K562 (cell line): ENCODE measurements at regions not wholly inside any gene's neighbourhood (a gene's known extent, or its start where the extent isn't known, plus 50 kb on each side); places are given as distances from the start of the nearest gene placed in this dataset.

Source experiments
- ATAC-seq: fragments of 200-7000 bp; cut with Tn5 transposase; 3 replicates; pipeline ENCODE4 v1.9.1; 2020; ENCODE audit warnings: moderate library complexity
- BruUV-seq: library from RNA; stranded (reverse); fragments of 400-500 nt; replicated peaks from 2 replicates; lab custom pipeline; 2021; lab: Mats Ljungman, UMichigan
- CTCF ChIA-PET: fragments of 300-600 bp; formaldehyde crosslinking; extraction: SDS; loops from one replicate; lab custom pipeline; 2021; ENCODE audit warnings: low intra/inter-chr PET ratio; lab: Yijun Ruan, JAX
- POLR2A ChIA-PET: fragments of 300-600, 350-650 bp; sonication (Branson Sonifier 250); formaldehyde crosslinking; extraction: SDS; loops from one replicate; lab custom pipeline; 2021; ENCODE audit warnings: antibody characterized with exemption, inconsistent platforms; lab: Yijun Ruan, JAX
- DNase-seq, 4 experiments: peaks; one replicate each; pipeline versions ENCODE4 v3.0.0 to v3.0.0-alpha.2; 2011 to 2018; ENCODE audit warnings: low spot score in 3 of 4, mixed read lengths in 3 of 4; ENCODE audit errors: extremely low read depth in 1 of 4
- FAIRE-seq: peaks from 2 replicates; lab custom pipeline; 2011; peaks lifted over from hg19 to GRCh38; lab: Jason Lieb, UNC
- H2AFZ ChIP-seq: 2 replicates; pipeline ENCODE4 v1.6.0; 2011; ENCODE audit warnings: low read depth, low read length, control low read depth, inconsistent platforms
- H3K27ac ChIP-seq: fragments of 200-600 bp; 3 replicates; pipeline ENCODE4 v1.8.0; 2011; ENCODE audit warnings: low read depth, mild to moderate bottlenecking, control low read depth, inconsistent platforms, low read length, moderate library complexity, mixed read lengths; ENCODE audit errors: extremely low read depth
- H3K27me3 ChIP-seq, 2 experiments: fragments of 300-600 bp in 1 of 2; 2 replicates in 1 of 2; 3 replicates in 1 of 2; pipeline versions ENCODE4 v1.6.0 to v1.8.0; 2011; ENCODE audit warnings: inconsistent platforms in 2 of 2, low read length in 2 of 2, mild to moderate bottlenecking in 1 of 2, mixed read lengths in 1 of 2, moderate library complexity in 1 of 2; ENCODE audit not compliant: control insufficient read depth in 2 of 2, insufficient read depth in 2 of 2
- H3K36me3 ChIP-seq: fragments of 300-600 bp; 3 replicates; pipeline ENCODE4 v1.8.0; 2011; ENCODE audit warnings: mild to moderate bottlenecking, low read length, inconsistent platforms; ENCODE audit not compliant: control insufficient read depth, insufficient read depth
- H3K4me1 ChIP-seq, 2 experiments: fragments of 200-600 bp in 1 of 2; replicated peaks in 1 of 2; 2 replicates in 1 of 2; 3 replicates in 1 of 2; pipeline versions ENCODE4 v1.5.1 to v1.8.0; 2011; ENCODE audit warnings: inconsistent platforms in 2 of 2, low read length in 2 of 2, mild to moderate bottlenecking in 1 of 2, mixed read lengths in 1 of 2, moderate library complexity in 1 of 2; ENCODE audit not compliant: control insufficient read depth in 2 of 2, insufficient read depth in 2 of 2
- H3K4me2 ChIP-seq: 2 replicates; pipeline ENCODE4 v1.6.1; 2011; ENCODE audit warnings: low read length, control low read depth, inconsistent platforms, mixed read lengths; ENCODE audit not compliant: insufficient read depth
- H3K4me3 ChIP-seq: fragments of 200-600 bp; sonication (generic), shearing (Covaris generic); 2 replicates; pipeline ENCODE4 v1.5.1; 2016; ENCODE audit warnings: control low read depth, inconsistent platforms
- H3K79me2 ChIP-seq: fragments of 200-600 bp; 3 replicates; pipeline ENCODE4 v1.8.0; 2011; ENCODE audit warnings: low read length, inconsistent platforms; ENCODE audit not compliant: control insufficient read depth, insufficient read depth
- H3K9ac ChIP-seq, 2 experiments: 2 replicates each; pipeline versions ENCODE4 v1.6.0 to v1.6.1; 2011; ENCODE audit warnings: low read depth in 2 of 2, low read length in 2 of 2, control low read depth in 1 of 2, inconsistent platforms in 1 of 2, mild to moderate bottlenecking in 1 of 2, mixed read lengths in 1 of 2; ENCODE audit not compliant: insufficient read depth in 1 of 2
- H3K9me1 ChIP-seq: one replicate; pipeline ENCODE4 v1.6.0; 2011; ENCODE audit warnings: inconsistent platforms, mild to moderate bottlenecking, low read length, moderate library complexity; ENCODE audit not compliant: control insufficient read depth, insufficient read depth
- H3K9me3 ChIP-seq: replicated peaks from 2 replicates; pipeline ENCODE4 v1.5.1; 2011; ENCODE audit warnings: low read depth, low read length, inconsistent platforms; ENCODE audit not compliant: control insufficient read depth, insufficient read depth
- H4K20me1 ChIP-seq: replicated peaks from 2 replicates; pipeline ENCODE4 v1.6.1; 2011; ENCODE audit warnings: low read length, inconsistent platforms, mixed read lengths; ENCODE audit not compliant: control insufficient read depth, insufficient read depth
- EP400 ChIP-seq: fragments of 450-650 bp; IDR thresholded peaks from 2 replicates; pipeline ENCODE4 v1.6.1; 2017; ENCODE audit warnings: antibody characterized with exemption, mild to moderate bottlenecking, moderate library complexity
- FIP1L1 ChIP-seq: fragments of 200-400 bp; formaldehyde crosslinking; IDR thresholded peaks from 2 replicates; pipeline ENCODE4 v1.6.1; 2018; ENCODE audit warnings: mild to moderate bottlenecking, low read depth, low read length; ENCODE audit not compliant: poor library complexity, severe bottlenecking
- FUS ChIP-seq: fragments of 200-400 bp; formaldehyde crosslinking; optimal IDR thresholded peaks from 2 replicates; pipeline ENCODE3; 2017; ENCODE audit warnings: low read depth, low read length
- HLTF ChIP-seq: fragments of 450-650 bp; IDR thresholded peaks from 2 replicates; pipeline ENCODE4 v1.6.1; 2016
- NFRKB ChIP-seq: fragments of 450-650 bp; IDR thresholded peaks from 2 replicates; pipeline ENCODE4 v1.6.1; 2016; ENCODE audit warnings: low read depth
- PHF8 ChIP-seq: fragments of 200-600 bp; sonication (generic); IDR thresholded peaks from 2 replicates; pipeline ENCODE4 v1.6.1; 2012; ENCODE audit warnings: mixed run types, mild to moderate bottlenecking, inconsistent platforms, low read length, moderate library complexity, borderline replicate concordance
- POLR2AphosphoS5 ChIP-seq: IDR thresholded peaks from 2 replicates; pipeline ENCODE4 v1.6.1; 2011; ENCODE audit warnings: mild to moderate bottlenecking, low read depth, low read length, moderate library complexity; ENCODE audit not compliant: control insufficient read depth, insufficient read depth
- TCFL5 ChIP-seq: fragments of 250-450 bp; sonication (Bioruptor Pico); conservative IDR thresholded peaks from 2 replicates; pipeline ENCODE4 v1.6.1; 2021; ENCODE audit warnings: mild to moderate bottlenecking, moderate library complexity, matching md5 sums
- ZC3H4 ChIP-seq: sonication (generic); formaldehyde crosslinking; IDR thresholded peaks from 2 replicates; pipeline ENCODE4 v1.9.0; 2021; ENCODE audit warnings: missing genetic modification reagents, borderline replicate concordance
- ZNF354B ChIP-seq: fragments of 250-450 bp; sonication (Bioruptor Pico); IDR thresholded peaks from 2 replicates; pipeline ENCODE4 v1.4.0; 2020
- WGBS: fragments of 100-300 bp; shearing (Covaris generic); methylation state at CpG from one replicate; pipeline ENCODE4 v1.1.6; 2016; ENCODE audit warnings: low coverage, mixed read lengths; ENCODE audit not compliant: insufficient coverage; ENCODE audit errors: missing lambda C conversion rate; 5-methylcytosine and 5-hydroxymethylcytosine counted together
- in situ Hi-C: fragments of 300-500 bp; cut with MboI; formaldehyde crosslinking; loops from 4 replicates; pipeline ENCODE4 v1.15.0; 2018; ENCODE audit warnings: inconsistent platforms, mixed read lengths
- intact Hi-C: fragments of 100-400 bp; cut with micrococcal nuclease; formaldehyde crosslinking; loops from 2 replicates; pipeline ENCODE4 v1.14.2; 2022
- TF ChIP-seq, protein P1 (sequence below): sonication (generic); formaldehyde crosslinking; IDR thresholded peaks from 2 replicates; pipeline ENCODE4 v1.8.0; 2023; ENCODE audit warnings: mild to moderate bottlenecking, missing genetic modification reagents
- TF ChIP-seq, protein P2 (sequence below): fragments of 250-450 bp; sonication (Bioruptor Pico); IDR thresholded peaks from 2 replicates; pipeline ENCODE4 v1.9.0; 2021; ENCODE audit warnings: mild to moderate bottlenecking, inconsistent platforms
- TF ChIP-seq, protein P3 (sequence below): fragments of 450-650 bp; IDR thresholded peaks from 2 replicates; pipeline ENCODE4 v1.7.0; 2016; ENCODE audit warnings: borderline replicate concordance
- TF ChIP-seq, protein P4 (sequence below): sonication (generic); IDR thresholded peaks from 2 replicates; pipeline ENCODE4 v1.6.1; 2016

DNA sequence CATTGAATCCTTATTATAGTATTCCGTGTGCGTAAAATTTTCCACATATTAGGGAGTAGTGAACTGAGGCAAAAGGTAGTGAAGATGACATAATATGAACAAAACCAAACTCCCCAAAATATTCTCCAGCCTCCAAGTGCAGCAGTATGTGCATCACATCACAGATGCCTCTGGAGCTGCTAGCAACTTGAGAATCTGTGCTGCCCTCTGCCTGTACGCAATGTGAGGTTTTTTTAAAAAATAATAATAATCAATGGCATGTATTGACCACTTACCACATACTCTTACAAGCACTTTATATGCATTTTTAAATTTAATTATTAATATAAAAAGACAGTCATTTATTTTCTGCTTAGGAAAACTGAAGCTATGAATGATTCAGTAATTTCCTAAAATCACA lies 583.0 kb upstream of the SPRY2 start:
- no peak overlapping the region for H3K27ac ChIP-seq
- POLR2A ChIA-PET: no interaction called here
- no peak for FAIRE-seq
- H3K4me3 ChIP-seq: no peak overlapping the region
- in situ Hi-C loops (no loop called here), intact Hi-C loops (no loop called here)
- DNase-seq: no peak
- no peak overlapping the region for H2AFZ ChIP-seq
- BruUV-seq: no TSS peak
- H3K79me2 ChIP-seq: no peaks in the 10 kb centered on the region
- CTCF ChIA-PET: no interaction called here
- WGBS: 0% methylated on average over 3 of the region's 3 CpGs
- H3K9me1 ChIP-seq: no peaks in the 10 kb centered on the region
- no peak overlapping the region for H3K4me2 ChIP-seq
- H3K9me3 ChIP-seq: no peaks in the 10 kb centered on the region
- no peak for ATAC-seq
- H3K27me3 ChIP-seq: no peaks in the 10 kb centered on the region
- no peak overlapping the region for H3K9ac ChIP-seq
- no peaks in the 10 kb centered on the region for H3K4me1 ChIP-seq
- H4K20me1 ChIP-seq: no peaks in the 10 kb centered on the region
- no peaks in the 10 kb centered on the region for H3K36me3 ChIP-seq
- TF ChIP-seq, protein P1, sequence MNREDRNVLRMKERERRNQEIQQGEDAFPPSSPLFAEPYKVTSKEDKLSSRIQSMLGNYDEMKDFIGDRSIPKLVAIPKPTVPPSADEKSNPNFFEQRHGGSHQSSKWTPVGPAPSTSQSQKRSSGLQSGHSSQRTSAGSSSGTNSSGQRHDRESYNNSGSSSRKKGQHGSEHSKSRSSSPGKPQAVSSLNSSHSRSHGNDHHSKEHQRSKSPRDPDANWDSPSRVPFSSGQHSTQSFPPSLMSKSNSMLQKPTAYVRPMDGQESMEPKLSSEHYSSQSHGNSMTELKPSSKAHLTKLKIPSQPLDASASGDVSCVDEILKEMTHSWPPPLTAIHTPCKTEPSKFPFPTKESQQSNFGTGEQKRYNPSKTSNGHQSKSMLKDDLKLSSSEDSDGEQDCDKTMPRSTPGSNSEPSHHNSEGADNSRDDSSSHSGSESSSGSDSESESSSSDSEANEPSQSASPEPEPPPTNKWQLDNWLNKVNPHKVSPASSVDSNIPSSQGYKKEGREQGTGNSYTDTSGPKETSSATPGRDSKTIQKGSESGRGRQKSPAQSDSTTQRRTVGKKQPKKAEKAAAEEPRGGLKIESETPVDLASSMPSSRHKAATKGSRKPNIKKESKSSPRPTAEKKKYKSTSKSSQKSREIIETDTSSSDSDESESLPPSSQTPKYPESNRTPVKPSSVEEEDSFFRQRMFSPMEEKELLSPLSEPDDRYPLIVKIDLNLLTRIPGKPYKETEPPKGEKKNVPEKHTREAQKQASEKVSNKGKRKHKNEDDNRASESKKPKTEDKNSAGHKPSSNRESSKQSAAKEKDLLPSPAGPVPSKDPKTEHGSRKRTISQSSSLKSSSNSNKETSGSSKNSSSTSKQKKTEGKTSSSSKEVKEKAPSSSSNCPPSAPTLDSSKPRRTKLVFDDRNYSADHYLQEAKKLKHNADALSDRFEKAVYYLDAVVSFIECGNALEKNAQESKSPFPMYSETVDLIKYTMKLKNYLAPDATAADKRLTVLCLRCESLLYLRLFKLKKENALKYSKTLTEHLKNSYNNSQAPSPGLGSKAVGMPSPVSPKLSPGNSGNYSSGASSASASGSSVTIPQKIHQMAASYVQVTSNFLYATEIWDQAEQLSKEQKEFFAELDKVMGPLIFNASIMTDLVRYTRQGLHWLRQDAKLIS (CRISPR knock-in tag): no peak
- no peak for TF ChIP-seq FUS
- TF ChIP-seq TCFL5: no peak
- TF ChIP-seq HLTF: no peak
- TF ChIP-seq ZC3H4 (CRISPR knock-in tag): no peak
- TF ChIP-seq, protein P2, sequence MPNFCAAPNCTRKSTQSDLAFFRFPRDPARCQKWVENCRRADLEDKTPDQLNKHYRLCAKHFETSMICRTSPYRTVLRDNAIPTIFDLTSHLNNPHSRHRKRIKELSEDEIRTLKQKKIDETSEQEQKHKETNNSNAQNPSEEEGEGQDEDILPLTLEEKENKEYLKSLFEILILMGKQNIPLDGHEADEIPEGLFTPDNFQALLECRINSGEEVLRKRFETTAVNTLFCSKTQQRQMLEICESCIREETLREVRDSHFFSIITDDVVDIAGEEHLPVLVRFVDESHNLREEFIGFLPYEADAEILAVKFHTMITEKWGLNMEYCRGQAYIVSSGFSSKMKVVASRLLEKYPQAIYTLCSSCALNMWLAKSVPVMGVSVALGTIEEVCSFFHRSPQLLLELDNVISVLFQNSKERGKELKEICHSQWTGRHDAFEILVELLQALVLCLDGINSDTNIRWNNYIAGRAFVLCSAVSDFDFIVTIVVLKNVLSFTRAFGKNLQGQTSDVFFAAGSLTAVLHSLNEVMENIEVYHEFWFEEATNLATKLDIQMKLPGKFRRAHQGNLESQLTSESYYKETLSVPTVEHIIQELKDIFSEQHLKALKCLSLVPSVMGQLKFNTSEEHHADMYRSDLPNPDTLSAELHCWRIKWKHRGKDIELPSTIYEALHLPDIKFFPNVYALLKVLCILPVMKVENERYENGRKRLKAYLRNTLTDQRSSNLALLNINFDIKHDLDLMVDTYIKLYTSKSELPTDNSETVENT: no peak
- TF ChIP-seq FIP1L1: no peak
- no peak for TF ChIP-seq ZNF354B (CRISPR knock-in tag)
- no peak for TF ChIP-seq NFRKB
- TF ChIP-seq, protein P3, sequence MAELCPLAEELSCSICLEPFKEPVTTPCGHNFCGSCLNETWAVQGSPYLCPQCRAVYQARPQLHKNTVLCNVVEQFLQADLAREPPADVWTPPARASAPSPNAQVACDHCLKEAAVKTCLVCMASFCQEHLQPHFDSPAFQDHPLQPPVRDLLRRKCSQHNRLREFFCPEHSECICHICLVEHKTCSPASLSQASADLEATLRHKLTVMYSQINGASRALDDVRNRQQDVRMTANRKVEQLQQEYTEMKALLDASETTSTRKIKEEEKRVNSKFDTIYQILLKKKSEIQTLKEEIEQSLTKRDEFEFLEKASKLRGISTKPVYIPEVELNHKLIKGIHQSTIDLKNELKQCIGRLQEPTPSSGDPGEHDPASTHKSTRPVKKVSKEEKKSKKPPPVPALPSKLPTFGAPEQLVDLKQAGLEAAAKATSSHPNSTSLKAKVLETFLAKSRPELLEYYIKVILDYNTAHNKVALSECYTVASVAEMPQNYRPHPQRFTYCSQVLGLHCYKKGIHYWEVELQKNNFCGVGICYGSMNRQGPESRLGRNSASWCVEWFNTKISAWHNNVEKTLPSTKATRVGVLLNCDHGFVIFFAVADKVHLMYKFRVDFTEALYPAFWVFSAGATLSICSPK: no peak
- TF ChIP-seq PHF8: no peak
- no peak for TF ChIP-seq EP400
- no peak for TF ChIP-seq POLR2AphosphoS5
- TF ChIP-seq, protein P4, sequence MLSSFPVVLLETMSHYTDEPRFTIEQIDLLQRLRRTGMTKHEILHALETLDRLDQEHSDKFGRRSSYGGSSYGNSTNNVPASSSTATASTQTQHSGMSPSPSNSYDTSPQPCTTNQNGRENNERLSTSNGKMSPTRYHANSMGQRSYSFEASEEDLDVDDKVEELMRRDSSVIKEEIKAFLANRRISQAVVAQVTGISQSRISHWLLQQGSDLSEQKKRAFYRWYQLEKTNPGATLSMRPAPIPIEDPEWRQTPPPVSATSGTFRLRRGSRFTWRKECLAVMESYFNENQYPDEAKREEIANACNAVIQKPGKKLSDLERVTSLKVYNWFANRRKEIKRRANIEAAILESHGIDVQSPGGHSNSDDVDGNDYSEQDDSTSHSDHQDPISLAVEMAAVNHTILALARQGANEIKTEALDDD: no peak
